ENCODE measurements at regions not wholly inside any gene's neighbourhood (a gene's known extent, or its start where the extent isn't known, plus 50 kb on each side); places are given as distances from the start of the nearest gene placed in this dataset.

DNA sequence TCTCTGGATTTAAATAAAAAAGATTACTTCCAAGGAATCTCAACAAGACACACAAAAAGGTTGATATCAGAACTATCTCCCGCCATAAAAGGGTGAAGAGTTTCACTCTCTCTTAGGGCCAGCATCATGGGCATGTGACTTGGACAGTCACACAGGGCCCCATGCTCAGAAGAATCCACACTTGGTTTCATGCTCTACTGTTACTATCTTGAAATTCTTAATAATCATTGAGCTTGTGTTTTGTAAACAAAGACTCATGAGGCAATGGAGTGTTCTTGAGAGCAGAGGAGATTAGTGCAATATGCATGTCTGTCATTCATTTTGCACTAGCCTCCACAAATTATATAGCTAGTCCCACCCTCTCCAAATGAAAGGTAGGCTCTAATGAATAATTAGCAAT lies 58.4 kb downstream of the HMHB1 start:
- H2AFZ ChIP-seq (ENCODE audit: low read depth, low read length), result no peak overlapping the region
- no peak overlapping the region for H3K9ac ChIP-seq (ENCODE audit: low read length)
- no peaks in the 10 kb centered on the region for H3F3A ChIP-seq (ENCODE audit: insufficient read depth, low read length, poor library complexity, severe bottlenecking)
- H3K27ac ChIP-seq (ENCODE audit: low read length), result no peak overlapping the region
- no peaks in the 10 kb centered on the region for H3K79me2 ChIP-seq (replicated peaks; ENCODE audit: insufficient read depth, low read length)
- no peak overlapping the region for H3K4me3 ChIP-seq (ENCODE audit: low read length)
- TF ChIP-seq, protein P1, sequence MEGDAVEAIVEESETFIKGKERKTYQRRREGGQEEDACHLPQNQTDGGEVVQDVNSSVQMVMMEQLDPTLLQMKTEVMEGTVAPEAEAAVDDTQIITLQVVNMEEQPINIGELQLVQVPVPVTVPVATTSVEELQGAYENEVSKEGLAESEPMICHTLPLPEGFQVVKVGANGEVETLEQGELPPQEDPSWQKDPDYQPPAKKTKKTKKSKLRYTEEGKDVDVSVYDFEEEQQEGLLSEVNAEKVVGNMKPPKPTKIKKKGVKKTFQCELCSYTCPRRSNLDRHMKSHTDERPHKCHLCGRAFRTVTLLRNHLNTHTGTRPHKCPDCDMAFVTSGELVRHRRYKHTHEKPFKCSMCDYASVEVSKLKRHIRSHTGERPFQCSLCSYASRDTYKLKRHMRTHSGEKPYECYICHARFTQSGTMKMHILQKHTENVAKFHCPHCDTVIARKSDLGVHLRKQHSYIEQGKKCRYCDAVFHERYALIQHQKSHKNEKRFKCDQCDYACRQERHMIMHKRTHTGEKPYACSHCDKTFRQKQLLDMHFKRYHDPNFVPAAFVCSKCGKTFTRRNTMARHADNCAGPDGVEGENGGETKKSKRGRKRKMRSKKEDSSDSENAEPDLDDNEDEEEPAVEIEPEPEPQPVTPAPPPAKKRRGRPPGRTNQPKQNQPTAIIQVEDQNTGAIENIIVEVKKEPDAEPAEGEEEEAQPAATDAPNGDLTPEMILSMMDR (IDR thresholded peaks at IDR 0.05; ENCODE audit: poor library complexity, severe bottlenecking), result no peak
- TF ChIP-seq MXI1 (conservative IDR thresholded peaks at IDR 0.05; ENCODE audit: poor library complexity, severe bottlenecking) (no peak), SMC3 (conservative IDR thresholded peaks at IDR 0.05; ENCODE audit: poor library complexity) (no peak), POLR2AphosphoS5 (IDR thresholded peaks at IDR 0.05) (no peak), RAD21 (conservative IDR thresholded peaks at IDR 0.05) (no peak), EZH2 (IDR thresholded peaks at IDR 0.05; ENCODE audit: borderline replicate concordance, insufficient read depth, low read length, poor library complexity, severe bottlenecking) (no peak), TAF1 (IDR thresholded peaks at IDR 0.05; ENCODE audit: low read depth) (no peak), EP300 (conservative IDR thresholded peaks at IDR 0.05; ENCODE audit: poor library complexity, severe bottlenecking) (no peak)
- TF ChIP-seq, protein P2, sequence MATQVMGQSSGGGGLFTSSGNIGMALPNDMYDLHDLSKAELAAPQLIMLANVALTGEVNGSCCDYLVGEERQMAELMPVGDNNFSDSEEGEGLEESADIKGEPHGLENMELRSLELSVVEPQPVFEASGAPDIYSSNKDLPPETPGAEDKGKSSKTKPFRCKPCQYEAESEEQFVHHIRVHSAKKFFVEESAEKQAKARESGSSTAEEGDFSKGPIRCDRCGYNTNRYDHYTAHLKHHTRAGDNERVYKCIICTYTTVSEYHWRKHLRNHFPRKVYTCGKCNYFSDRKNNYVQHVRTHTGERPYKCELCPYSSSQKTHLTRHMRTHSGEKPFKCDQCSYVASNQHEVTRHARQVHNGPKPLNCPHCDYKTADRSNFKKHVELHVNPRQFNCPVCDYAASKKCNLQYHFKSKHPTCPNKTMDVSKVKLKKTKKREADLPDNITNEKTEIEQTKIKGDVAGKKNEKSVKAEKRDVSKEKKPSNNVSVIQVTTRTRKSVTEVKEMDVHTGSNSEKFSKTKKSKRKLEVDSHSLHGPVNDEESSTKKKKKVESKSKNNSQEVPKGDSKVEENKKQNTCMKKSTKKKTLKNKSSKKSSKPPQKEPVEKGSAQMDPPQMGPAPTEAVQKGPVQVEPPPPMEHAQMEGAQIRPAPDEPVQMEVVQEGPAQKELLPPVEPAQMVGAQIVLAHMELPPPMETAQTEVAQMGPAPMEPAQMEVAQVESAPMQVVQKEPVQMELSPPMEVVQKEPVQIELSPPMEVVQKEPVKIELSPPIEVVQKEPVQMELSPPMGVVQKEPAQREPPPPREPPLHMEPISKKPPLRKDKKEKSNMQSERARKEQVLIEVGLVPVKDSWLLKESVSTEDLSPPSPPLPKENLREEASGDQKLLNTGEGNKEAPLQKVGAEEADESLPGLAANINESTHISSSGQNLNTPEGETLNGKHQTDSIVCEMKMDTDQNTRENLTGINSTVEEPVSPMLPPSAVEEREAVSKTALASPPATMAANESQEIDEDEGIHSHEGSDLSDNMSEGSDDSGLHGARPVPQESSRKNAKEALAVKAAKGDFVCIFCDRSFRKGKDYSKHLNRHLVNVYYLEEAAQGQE (IDR thresholded peaks at IDR 0.05; ENCODE audit: borderline replicate concordance), result no peak
- H3K36me3 ChIP-seq (ENCODE audit: insufficient read depth, low read length), result no peaks in the 10 kb centered on the region
- H3K9me3 ChIP-seq (ENCODE audit: low read length), result no peaks in the 10 kb centered on the region
- no peak overlapping the region for H3K4me2 ChIP-seq (ENCODE audit: low read length)
- no peaks in the 10 kb centered on the region for H3K27me3 ChIP-seq (ENCODE audit: insufficient read depth, low read depth, low read length)
- H4K20me1 ChIP-seq (ENCODE audit: insufficient read depth), result no peaks in the 10 kb centered on the region
- H3K9me2 ChIP-seq (ENCODE audit: insufficient read depth, low read length), result no peaks in the 10 kb centered on the region

DNA sequence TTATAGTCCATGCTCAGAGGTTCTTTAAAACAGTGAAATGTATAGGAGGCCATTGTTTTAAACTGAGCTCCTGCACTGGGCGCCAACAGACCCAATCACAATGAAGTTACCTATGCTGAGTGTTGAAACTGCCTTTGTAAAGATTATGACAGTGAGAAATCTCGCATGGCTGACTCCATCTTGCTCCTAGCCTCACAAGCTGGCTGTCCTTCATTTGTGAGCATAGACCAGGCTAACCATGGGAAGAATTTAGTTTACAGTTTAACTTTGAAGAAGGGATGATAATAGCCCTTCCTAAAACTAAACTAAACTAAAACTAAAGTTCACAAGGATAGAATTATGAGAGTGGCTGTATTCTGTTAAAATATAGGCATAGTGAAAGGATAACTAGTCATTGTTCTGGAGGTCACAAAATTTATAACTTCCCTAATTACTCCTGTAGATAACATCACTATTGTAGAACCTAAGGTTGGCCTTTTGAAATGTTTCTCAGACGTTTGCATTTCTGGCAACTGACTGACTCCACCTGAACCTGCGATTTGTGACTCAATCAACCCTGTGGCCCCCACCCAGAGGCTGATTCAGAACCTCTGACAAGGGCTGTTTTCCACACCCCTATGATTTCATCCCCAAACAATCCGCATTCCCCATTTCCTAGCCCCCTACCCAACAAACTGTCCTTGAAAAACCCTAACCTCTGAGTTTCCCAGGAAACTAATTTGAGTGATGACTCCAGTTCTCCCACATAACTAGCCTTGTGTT lies 59.1 kb downstream of the HMHB1 start:
- H3K27me3 ChIP-seq (ENCODE audit: insufficient read depth, low read depth, low read length), result no peaks in the 10 kb centered on the region
- no peaks in the 10 kb centered on the region for H3K9me2 ChIP-seq (ENCODE audit: insufficient read depth, low read length)
- H2AFZ ChIP-seq (ENCODE audit: low read depth, low read length), result no peak overlapping the region
- H3K4me2 ChIP-seq (ENCODE audit: low read length), result no peak overlapping the region
- no peaks in the 10 kb centered on the region for H3K9me3 ChIP-seq (ENCODE audit: low read length)
- TF ChIP-seq MXI1 (conservative IDR thresholded peaks at IDR 0.05; ENCODE audit: poor library complexity, severe bottlenecking) (no peak), TAF1 (IDR thresholded peaks at IDR 0.05; ENCODE audit: low read depth) (no peak), RAD21 (conservative IDR thresholded peaks at IDR 0.05) (no peak), SMC3 (conservative IDR thresholded peaks at IDR 0.05; ENCODE audit: poor library complexity) (no peak), POLR2AphosphoS5 (IDR thresholded peaks at IDR 0.05) (no peak)
- TF ChIP-seq, protein P1 (IDR thresholded peaks at IDR 0.05; ENCODE audit: poor library complexity, severe bottlenecking), result no peak
- no peaks in the 10 kb centered on the region for H3K79me2 ChIP-seq (replicated peaks; ENCODE audit: insufficient read depth, low read length)
- no peak overlapping the region for H3K4me3 ChIP-seq (ENCODE audit: low read length)
- no peaks in the 10 kb centered on the region for H3K36me3 ChIP-seq (ENCODE audit: insufficient read depth, low read length)
- no peaks in the 10 kb centered on the region for H3F3A ChIP-seq (ENCODE audit: insufficient read depth, low read length, poor library complexity, severe bottlenecking)
- no peak overlapping the region for H3K27ac ChIP-seq (ENCODE audit: low read length)
- H4K20me1 ChIP-seq (ENCODE audit: insufficient read depth), result no peaks in the 10 kb centered on the region
- H3K9ac ChIP-seq (ENCODE audit: low read length), result no peak overlapping the region

Data from neural cell (in vitro differentiated cells).